ENCODE measurements at regions not wholly inside any gene's neighbourhood (a gene's known extent, or its start where the extent isn't known, plus 50 kb on each side); places are given as distances from the start of the nearest gene placed in this dataset.
A peak's percentile ranks its signal among the peaks of the same experiment; 100 is the strongest.

DNA sequence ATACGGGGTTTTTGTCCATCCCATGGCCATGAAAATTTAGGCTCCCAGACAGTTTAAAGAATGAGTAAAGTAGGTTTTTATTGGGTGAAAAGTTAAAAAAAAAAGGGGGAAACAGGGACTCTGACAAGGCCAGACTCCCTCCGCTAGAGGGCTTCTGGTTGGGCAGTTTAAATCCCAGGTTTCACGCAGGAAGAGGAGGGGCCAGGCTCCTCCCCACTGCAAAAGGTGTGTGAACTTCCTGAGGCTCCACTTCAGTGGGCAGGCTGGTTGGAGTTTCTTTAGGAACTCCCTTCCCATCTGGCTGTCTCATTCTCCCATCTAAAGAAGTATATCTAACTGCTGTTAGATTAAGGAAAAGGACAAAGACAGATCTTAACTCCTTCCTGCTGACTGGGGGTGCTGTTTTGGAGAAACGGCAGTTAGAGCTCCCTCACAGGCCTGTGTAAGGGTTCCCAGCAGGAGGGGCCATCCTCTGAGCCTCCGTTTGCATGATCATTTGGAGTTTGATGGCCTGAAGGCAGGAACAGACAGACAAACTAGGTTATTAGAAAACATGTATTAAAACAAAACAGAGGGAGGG lies 1160.7 kb downstream of the CNTNAP5 start:
- no peak for DNase-seq (ENCODE audit: low read depth)
- no peak overlapping the region for H3K4me3 ChIP-seq (ENCODE audit: low read depth, low read length)
- TF ChIP-seq, protein P1, sequence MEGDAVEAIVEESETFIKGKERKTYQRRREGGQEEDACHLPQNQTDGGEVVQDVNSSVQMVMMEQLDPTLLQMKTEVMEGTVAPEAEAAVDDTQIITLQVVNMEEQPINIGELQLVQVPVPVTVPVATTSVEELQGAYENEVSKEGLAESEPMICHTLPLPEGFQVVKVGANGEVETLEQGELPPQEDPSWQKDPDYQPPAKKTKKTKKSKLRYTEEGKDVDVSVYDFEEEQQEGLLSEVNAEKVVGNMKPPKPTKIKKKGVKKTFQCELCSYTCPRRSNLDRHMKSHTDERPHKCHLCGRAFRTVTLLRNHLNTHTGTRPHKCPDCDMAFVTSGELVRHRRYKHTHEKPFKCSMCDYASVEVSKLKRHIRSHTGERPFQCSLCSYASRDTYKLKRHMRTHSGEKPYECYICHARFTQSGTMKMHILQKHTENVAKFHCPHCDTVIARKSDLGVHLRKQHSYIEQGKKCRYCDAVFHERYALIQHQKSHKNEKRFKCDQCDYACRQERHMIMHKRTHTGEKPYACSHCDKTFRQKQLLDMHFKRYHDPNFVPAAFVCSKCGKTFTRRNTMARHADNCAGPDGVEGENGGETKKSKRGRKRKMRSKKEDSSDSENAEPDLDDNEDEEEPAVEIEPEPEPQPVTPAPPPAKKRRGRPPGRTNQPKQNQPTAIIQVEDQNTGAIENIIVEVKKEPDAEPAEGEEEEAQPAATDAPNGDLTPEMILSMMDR (IDR thresholded peaks at IDR 0.05; ENCODE audit: control insufficient read depth, extremely low read depth, insufficient read depth) = no peak

DNA sequence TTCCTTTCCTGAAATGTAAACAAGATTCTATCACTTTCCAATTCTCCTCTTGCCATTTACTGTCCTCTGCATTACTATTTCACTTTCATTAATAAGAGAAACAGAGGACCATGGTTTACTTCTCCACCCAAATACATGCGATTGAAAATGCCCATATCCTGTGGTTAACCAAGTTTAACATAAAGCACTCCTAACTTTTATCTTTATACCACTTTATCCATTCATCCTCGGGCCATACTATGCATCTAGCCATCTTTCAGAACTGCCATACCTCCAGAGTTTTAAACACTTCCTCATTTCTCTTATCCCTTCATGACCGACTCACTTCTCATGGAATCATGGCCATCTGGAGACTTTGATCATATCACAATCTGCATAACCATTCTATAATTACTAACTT lies 1182.3 kb downstream of the CNTNAP5 start:
- H3K4me3 ChIP-seq (ENCODE audit: low read depth, low read length) = no peak overlapping the region
- no peak for DNase-seq (ENCODE audit: low read depth)
- TF ChIP-seq, protein P1 (IDR thresholded peaks at IDR 0.05; ENCODE audit: control insufficient read depth, extremely low read depth, insufficient read depth) = no peak

DNA sequence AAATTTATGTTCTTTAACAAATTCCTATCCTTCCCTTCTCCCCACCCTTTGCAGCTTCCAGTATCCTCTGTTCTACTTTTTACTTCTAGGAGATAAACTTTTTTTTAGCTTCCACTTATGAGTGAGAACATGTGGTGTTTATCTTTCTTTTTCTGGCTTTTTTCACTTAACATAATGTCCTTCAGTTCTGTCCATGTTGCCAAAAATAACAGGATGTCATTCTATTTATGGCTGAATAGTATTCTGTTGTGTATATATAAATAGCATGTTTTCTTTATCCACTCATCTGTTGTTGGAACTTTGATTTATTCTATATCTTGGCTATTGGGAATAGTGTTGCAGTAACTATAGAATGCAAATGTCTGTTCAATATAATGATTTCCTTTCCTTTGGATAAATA lies 1191.2 kb downstream of the CNTNAP5 start:
- no peak overlapping the region for H3K4me3 ChIP-seq (ENCODE audit: low read depth, low read length)
- DNase-seq (ENCODE audit: low read depth) = no peak
- TF ChIP-seq, protein P1 (IDR thresholded peaks at IDR 0.05; ENCODE audit: control insufficient read depth, extremely low read depth, insufficient read depth) = no peak

DNA sequence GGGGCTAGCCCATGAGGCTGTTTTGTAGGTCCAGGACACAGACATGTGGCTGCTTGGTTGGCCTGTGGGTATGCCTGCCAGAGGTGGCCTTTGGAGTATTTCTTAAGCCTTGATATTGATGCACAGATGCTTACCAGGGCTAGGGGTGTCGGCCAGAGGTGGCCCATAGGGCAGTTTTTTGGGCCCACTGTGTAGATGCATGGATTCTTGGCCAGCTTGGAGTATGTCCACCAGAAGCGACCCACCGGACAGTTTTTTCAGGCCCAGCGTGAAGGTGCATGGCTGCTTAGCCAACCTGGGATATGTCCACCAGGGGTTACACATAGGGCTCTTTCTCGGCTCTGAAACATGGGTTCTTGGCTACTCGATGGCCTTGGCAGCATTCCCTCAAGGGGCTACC lies 1199.1 kb downstream of the CNTNAP5 start:
- no peak overlapping the region for H3K4me3 ChIP-seq (ENCODE audit: low read depth, low read length)
- TF ChIP-seq, protein P1 (IDR thresholded peaks at IDR 0.05; ENCODE audit: control insufficient read depth, extremely low read depth, insufficient read depth) = no peak
- DNase-seq (ENCODE audit: low read depth) = no peak

DNA sequence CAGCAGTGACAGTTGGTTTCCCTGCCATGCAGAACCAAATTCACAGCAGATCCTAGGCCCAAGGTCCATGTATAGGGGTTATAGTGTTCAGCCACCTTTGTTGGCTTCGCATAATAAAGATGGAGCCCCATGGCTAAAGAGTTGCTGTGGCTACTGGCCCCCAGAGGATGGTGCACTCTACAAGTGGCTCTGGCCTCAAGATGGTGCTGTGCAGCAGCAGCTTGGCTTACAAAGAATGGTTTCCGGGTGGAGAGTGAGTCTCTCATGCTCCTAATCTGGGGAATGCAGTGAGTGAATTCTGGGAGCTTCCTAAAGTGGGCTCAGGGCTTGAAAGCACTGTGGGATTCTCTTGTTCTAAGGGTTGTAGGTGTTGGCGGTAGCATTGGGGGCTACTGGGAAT lies 1199.7 kb downstream of the CNTNAP5 start:
- TF ChIP-seq, protein P1 (IDR thresholded peaks at IDR 0.05; ENCODE audit: control insufficient read depth, extremely low read depth, insufficient read depth) = no peak
- no peak overlapping the region for H3K4me3 ChIP-seq (ENCODE audit: low read depth, low read length)
- no peak for DNase-seq (ENCODE audit: low read depth)

DNA sequence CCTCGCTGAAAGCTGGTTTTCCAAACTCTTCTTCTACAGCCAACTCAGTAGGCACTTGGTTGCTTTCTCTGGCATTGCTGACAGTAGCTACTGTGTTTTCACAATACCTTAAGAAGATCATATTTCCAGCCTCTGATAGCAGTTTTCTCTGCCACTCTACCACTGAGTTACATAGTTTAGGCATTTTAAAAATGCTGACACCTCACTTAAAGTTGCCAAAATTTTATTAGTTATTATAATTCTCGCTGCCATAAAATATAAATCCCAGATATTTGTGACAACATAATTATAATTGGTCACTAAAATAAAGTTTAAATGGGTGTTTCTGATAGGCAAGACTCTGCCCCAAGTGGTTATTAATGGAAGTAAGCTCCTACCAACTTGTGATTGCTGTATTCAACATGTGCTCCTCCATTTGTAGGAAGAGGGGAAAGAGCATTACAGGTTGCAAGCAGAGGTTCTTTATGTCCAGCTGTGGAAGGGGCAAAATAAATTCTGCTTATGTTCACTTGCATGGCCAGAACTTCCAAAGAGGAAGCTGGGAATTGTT lies 1202.8 kb downstream of the CNTNAP5 start:
- DNase-seq (ENCODE audit: low read depth) = no peak
- no peak overlapping the region for H3K4me3 ChIP-seq (ENCODE audit: low read depth, low read length)
- TF ChIP-seq, protein P1 (IDR thresholded peaks at IDR 0.05; ENCODE audit: control insufficient read depth, extremely low read depth, insufficient read depth) = peak; percentile 24; the same call in 1 of the 2 replicates

DNA sequence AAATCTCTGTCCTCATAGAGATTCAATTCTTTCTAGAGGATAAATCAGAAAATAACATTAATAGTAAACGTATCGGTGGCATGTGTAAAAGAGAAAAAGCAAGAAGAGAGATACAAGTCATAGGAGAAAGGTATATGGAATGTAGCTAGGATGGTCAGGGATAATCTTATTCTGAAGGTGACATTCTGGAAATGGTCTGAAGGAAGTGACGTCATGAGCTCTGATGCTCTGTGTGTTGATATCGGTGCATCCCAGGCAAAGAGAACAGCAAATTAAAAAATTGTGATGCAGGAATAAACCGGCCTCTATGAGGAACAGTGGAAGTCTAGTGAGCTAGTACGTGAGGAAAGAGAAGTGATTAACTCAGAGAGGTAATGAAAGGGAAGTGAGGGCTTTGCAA lies 1215.8 kb downstream of the CNTNAP5 start:
- H3K4me3 ChIP-seq (ENCODE audit: low read depth, low read length) = no peak overlapping the region
- no peak for DNase-seq (ENCODE audit: low read depth)
- TF ChIP-seq, protein P1 (IDR thresholded peaks at IDR 0.05; ENCODE audit: control insufficient read depth, extremely low read depth, insufficient read depth) = no peak
